ENCODE measurements at regions not wholly inside any gene's neighbourhood (a gene's known extent, or its start where the extent isn't known, plus 50 kb on each side); places are given as distances from the start of the nearest gene placed in this dataset.

DNA sequence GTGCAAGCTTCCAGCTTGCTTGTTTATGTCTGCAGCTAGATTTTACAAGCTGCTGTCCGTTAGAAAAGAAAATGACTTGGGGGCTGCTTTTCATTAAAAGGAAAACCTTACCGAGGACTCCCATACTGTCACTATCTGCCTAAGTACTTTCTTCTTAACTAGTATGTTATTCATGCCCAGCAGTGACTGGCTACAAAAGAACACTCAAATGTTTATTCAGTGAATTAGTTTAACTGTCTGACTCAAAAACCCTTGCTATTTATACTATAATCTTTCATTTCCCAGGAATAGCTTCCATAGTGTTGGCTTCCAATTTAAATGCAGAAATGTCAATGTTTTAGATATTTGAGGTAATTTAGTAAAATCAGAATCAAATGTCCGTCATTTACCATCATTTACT lies 164.9 kb downstream of the DTHD1 start:
- TF ChIP-seq, protein P1, sequence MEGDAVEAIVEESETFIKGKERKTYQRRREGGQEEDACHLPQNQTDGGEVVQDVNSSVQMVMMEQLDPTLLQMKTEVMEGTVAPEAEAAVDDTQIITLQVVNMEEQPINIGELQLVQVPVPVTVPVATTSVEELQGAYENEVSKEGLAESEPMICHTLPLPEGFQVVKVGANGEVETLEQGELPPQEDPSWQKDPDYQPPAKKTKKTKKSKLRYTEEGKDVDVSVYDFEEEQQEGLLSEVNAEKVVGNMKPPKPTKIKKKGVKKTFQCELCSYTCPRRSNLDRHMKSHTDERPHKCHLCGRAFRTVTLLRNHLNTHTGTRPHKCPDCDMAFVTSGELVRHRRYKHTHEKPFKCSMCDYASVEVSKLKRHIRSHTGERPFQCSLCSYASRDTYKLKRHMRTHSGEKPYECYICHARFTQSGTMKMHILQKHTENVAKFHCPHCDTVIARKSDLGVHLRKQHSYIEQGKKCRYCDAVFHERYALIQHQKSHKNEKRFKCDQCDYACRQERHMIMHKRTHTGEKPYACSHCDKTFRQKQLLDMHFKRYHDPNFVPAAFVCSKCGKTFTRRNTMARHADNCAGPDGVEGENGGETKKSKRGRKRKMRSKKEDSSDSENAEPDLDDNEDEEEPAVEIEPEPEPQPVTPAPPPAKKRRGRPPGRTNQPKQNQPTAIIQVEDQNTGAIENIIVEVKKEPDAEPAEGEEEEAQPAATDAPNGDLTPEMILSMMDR (IDR thresholded peaks at IDR 0.05) = no peak
- TF ChIP-seq ZFX (IDR thresholded peaks at IDR 0.05; ENCODE audit: borderline replicate concordance) = no peak
